C4-2B (cell line): ENCODE measurements at regions not wholly inside any gene's neighbourhood (a gene's known extent, or its start where the extent isn't known, plus 50 kb on each side); places are given as distances from the start of the nearest gene placed in this dataset.

Source experiments
- ZFX ChIP-seq: fragments of 450-650 bp; IDR thresholded peaks from 2 replicates; pipeline ENCODE4 v1.6.1; 2017
- TF ChIP-seq, protein P1 (sequence below): fragments of 450-650 bp; conservative IDR thresholded peaks from 2 replicates; pipeline ENCODE4 v1.5.1; 2017; ENCODE audit warnings: mild to moderate bottlenecking

DNA sequence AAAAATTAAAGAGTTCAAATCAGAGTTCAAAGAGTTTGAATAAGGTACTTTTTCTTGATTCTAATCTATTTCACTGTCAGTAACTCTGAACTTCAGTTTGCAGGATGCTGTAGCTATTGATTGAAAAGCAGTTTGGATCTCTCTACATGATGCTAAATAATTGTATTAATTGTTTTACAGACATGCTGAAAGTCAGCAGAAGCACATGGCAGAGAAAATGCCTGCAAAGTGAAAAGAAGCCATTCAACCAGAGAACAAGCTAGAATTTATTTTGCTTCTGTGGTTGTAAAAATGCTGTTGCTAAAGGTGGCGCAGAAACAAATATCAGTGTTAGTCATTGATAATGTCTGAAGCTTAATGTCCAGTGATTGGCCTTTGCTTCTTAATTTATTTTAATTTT is 92.1 kb upstream of the IL12A start:
- TF ChIP-seq, protein P1, sequence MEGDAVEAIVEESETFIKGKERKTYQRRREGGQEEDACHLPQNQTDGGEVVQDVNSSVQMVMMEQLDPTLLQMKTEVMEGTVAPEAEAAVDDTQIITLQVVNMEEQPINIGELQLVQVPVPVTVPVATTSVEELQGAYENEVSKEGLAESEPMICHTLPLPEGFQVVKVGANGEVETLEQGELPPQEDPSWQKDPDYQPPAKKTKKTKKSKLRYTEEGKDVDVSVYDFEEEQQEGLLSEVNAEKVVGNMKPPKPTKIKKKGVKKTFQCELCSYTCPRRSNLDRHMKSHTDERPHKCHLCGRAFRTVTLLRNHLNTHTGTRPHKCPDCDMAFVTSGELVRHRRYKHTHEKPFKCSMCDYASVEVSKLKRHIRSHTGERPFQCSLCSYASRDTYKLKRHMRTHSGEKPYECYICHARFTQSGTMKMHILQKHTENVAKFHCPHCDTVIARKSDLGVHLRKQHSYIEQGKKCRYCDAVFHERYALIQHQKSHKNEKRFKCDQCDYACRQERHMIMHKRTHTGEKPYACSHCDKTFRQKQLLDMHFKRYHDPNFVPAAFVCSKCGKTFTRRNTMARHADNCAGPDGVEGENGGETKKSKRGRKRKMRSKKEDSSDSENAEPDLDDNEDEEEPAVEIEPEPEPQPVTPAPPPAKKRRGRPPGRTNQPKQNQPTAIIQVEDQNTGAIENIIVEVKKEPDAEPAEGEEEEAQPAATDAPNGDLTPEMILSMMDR: no peak
- no peak for TF ChIP-seq ZFX
